Naive thymus-derived CD4-positive, alpha-beta T cell (primary cell): ENCODE measurements at regions not wholly inside any gene's neighbourhood (a gene's known extent, or its start where the extent isn't known, plus 50 kb on each side); places are given as distances from the start of the nearest gene placed in this dataset.

Source experiments
- ATAC-seq: fragments of 150-1000 bp; cut with Tn5 transposase; 2 replicates; pipeline ENCODE4 v1.10.0; 2021; ENCODE audit warnings: mild to moderate bottlenecking, moderate library complexity
- CTCF ChIA-PET: fragments of 350-600 bp; sonication (Branson Sonifier 250); formaldehyde crosslinking; loops from one replicate; lab custom pipeline; 2021; ENCODE audit warnings: antibody characterized with exemption; lab: Charles Lee
- POLR2A ChIA-PET: fragments of 350-600 bp; sonication (Branson Sonifier 250); formaldehyde crosslinking; loops from one replicate; lab custom pipeline; 2021; ENCODE audit warnings: antibody characterized with exemption, inconsistent platforms; lab: Charles Lee
- DNase-seq, 9 donors: peaks; one replicate each; pipeline versions ENCODE4 v3.0.0 to v3.0.0-alpha.2; 2020 to 2022; ENCODE audit warnings: mixed read lengths in 1 of 9
- H3K27ac ChIP-seq: one replicate; pipeline ENCODE4 v1.7.0; 2013; ENCODE audit warnings: mild to moderate bottlenecking, low read depth, low read length, moderate library complexity
- H3K27me3 ChIP-seq, 2 donors: one replicate each; pipeline ENCODE4 v1.7.0; 2013; ENCODE audit warnings: low read length in 2 of 2, mild to moderate bottlenecking in 2 of 2, moderate library complexity in 2 of 2; ENCODE audit not compliant: control insufficient read depth in 2 of 2, insufficient read depth in 2 of 2
- H3K36me3 ChIP-seq, 3 experiments: 1 replicate in 2 of 3; 2 replicates in 1 of 3; pipeline ENCODE4 v1.7.0; 2013; ENCODE audit warnings: low read length in 3 of 3, mild to moderate bottlenecking in 3 of 3, moderate library complexity in 1 of 3; ENCODE audit not compliant: insufficient read depth in 3 of 3, control insufficient read depth in 2 of 3
- H3K4me1 ChIP-seq, 2 donors: one replicate each; pipeline ENCODE4 v1.7.0; 2013; ENCODE audit warnings: low read length in 2 of 2, mild to moderate bottlenecking in 2 of 2, moderate library complexity in 1 of 2; ENCODE audit not compliant: control insufficient read depth in 2 of 2, insufficient read depth in 2 of 2
- H3K4me3 ChIP-seq: 2 replicates; pipeline ENCODE4 v1.7.0; 2013; ENCODE audit warnings: mild to moderate bottlenecking, low read length
- H3K9me3 ChIP-seq, 3 experiments: 1 replicate in 2 of 3; 2 replicates in 1 of 3; pipeline ENCODE4 v1.7.0; 2013; ENCODE audit warnings: low read length in 3 of 3; ENCODE audit not compliant: control insufficient read depth in 2 of 3
- H3K27ac Mint-ChIP-seq, 9 donors: one replicate each; pipeline ENCODE4 v1.8.0; 2020 to 2022; ENCODE audit warnings: mixed read lengths in 9 of 9, mild to moderate bottlenecking in 8 of 9, moderate library complexity in 5 of 9, inconsistent platforms in 2 of 9
- H3K27me3 Mint-ChIP-seq, 5 donors: one replicate each; pipeline ENCODE4 v1.8.0; 2021 to 2022; ENCODE audit warnings: mixed read lengths in 5 of 5, mild to moderate bottlenecking in 1 of 5
- H3K36me3 Mint-ChIP-seq, 5 donors: one replicate each; pipeline ENCODE4 v1.8.0; 2020 to 2022; ENCODE audit warnings: mixed read lengths in 5 of 5, mild to moderate bottlenecking in 3 of 5, inconsistent platforms in 1 of 5
- H3K4me1 Mint-ChIP-seq, 7 donors: one replicate each; pipeline ENCODE4 v1.8.0; 2020 to 2022; ENCODE audit warnings: mixed read lengths in 7 of 7, mild to moderate bottlenecking in 3 of 7, inconsistent platforms in 1 of 7
- H3K4me3 Mint-ChIP-seq, 10 donors: one replicate each; pipeline ENCODE4 v1.8.0; 2020 to 2022; ENCODE audit warnings: mild to moderate bottlenecking in 10 of 10, mixed read lengths in 10 of 10, moderate library complexity in 6 of 10, inconsistent platforms in 2 of 10
- H3K9me3 Mint-ChIP-seq, 11 donors: one replicate each; pipeline ENCODE4 v1.8.0; 2020 to 2022; ENCODE audit warnings: mixed read lengths in 11 of 11, mild to moderate bottlenecking in 4 of 11, inconsistent platforms in 1 of 11, moderate library complexity in 1 of 11
- intact Hi-C, 2 donors: fragments of 100-400 bp; cut with micrococcal nuclease; formaldehyde crosslinking; loops; one replicate each; pipeline ENCODE4 v1.15.1; 2023

- Mint-ChIP-seq H3K4me3 (no peak overlapping the region), H3K36me3 (no peaks in the 10 kb centered on the region), H3K27me3 (peaks cover 0 to 15% (median 6%) of the 10 kb centered on the region in 5 donors), H3K4me1 (no peaks in the 10 kb centered on the region), H3K9me3 (peaks cover 0 to 37% (median 10%) of the 10 kb centered on the region in 11 donors), H3K27ac (no peak overlapping the region)
- CTCF ChIA-PET = no interaction called here
- Histone ChIP-seq H3K4me3 (no peak overlapping the region), H3K27me3 (peaks cover 0 to 4% of the 10 kb centered on the region in 2 donors), H3K36me3 (no peaks in the 10 kb centered on the region), H3K4me1 (no peaks in the 10 kb centered on the region), H3K9me3 (no peaks in the 10 kb centered on the region), H3K27ac (no peak overlapping the region)
- intact Hi-C loops = no loop called here
- DNase-seq (no peak), ATAC-seq (no peak)
- POLR2A ChIA-PET = no interaction called here
These were observed 301.0 kb upstream of the KLHL29 start for GRCh38 chr2:23083966-23084365.

GRCh38 chr2:23091019-23091418 lies 294.0 kb upstream of the KLHL29 start:
- Histone ChIP-seq H3K4me3 (no peak overlapping the region), H3K27ac (no peak overlapping the region), H3K36me3 (no peaks in the 10 kb centered on the region), H3K4me1 (no peaks in the 10 kb centered on the region), H3K9me3 (no peaks in the 10 kb centered on the region), H3K27me3 (no peaks in the 10 kb centered on the region)
- ATAC-seq = no peak
- POLR2A ChIA-PET = no interaction called here
- no peak for DNase-seq
- intact Hi-C loops = no loop called here
- peaks cover 0 to 25% (median 11%) of the 10 kb centered on the region in 11 donors for H3K9me3 Mint-ChIP-seq
- H3K4me1 Mint-ChIP-seq = no peaks in the 10 kb centered on the region
- peaks cover 0 to 18% (median 15%) of the 10 kb centered on the region in 5 donors for H3K27me3 Mint-ChIP-seq
- no peak overlapping the region for H3K4me3 Mint-ChIP-seq
- CTCF ChIA-PET = no interaction called here
- H3K27ac Mint-ChIP-seq = no peak overlapping the region
- H3K36me3 Mint-ChIP-seq = peaks cover 0 to 3% (median 0%) of the 10 kb centered on the region in 5 donors

- no peaks in the 10 kb centered on the region for H3K4me1 ChIP-seq
- no peaks in the 10 kb centered on the region for H3K9me3 ChIP-seq
- peaks cover 0 to 3% (median 0%) of the 10 kb centered on the region in 5 donors for H3K36me3 Mint-ChIP-seq
- ChIA-PET POLR2A (no interaction called here), CTCF (no interaction called here)
- no peaks in the 10 kb centered on the region for H3K36me3 ChIP-seq
- H3K9me3 Mint-ChIP-seq = peaks cover 0 to 25% (median 11%) of the 10 kb centered on the region in 11 donors
- ATAC-seq (no peak), DNase-seq (no peak)
- H3K4me3 Mint-ChIP-seq = no peak overlapping the region
- no peaks in the 10 kb centered on the region for H3K27me3 ChIP-seq
- intact Hi-C loops = no loop called here
- H3K27ac Mint-ChIP-seq = no peak overlapping the region
- H3K27ac ChIP-seq = no peak overlapping the region
- H3K27me3 Mint-ChIP-seq = peaks cover 0 to 20% (median 7%) of the 10 kb centered on the region in 5 donors
- H3K4me1 Mint-ChIP-seq = no peaks in the 10 kb centered on the region
- H3K4me3 ChIP-seq = no peak overlapping the region
These were observed 293.1 kb upstream of the KLHL29 start for GRCh38 chr2:23091900-23092299.

- H3K27me3 Mint-ChIP-seq = peaks cover 0 to 21% (median 5%) of the 10 kb centered on the region in 5 donors
- Histone ChIP-seq H3K9me3 (no peaks in the 10 kb centered on the region), H3K27me3 (no peaks in the 10 kb centered on the region), H3K4me1 (no peaks in the 10 kb centered on the region), H3K4me3 (no peak overlapping the region), H3K27ac (no peak overlapping the region), H3K36me3 (no peaks in the 10 kb centered on the region)
- CTCF ChIA-PET = no interaction called here
- ATAC-seq (no peak), DNase-seq (no peak)
- intact Hi-C loops = no loop called here
- H3K36me3 Mint-ChIP-seq = peaks cover 0 to 3% (median 0%) of the 10 kb centered on the region in 5 donors
- POLR2A ChIA-PET = no interaction called here
- peaks cover 0 to 19% (median 7%) of the 10 kb centered on the region in 11 donors for H3K9me3 Mint-ChIP-seq
- H3K4me1 Mint-ChIP-seq = no peaks in the 10 kb centered on the region
- no peak overlapping the region for H3K27ac Mint-ChIP-seq
- no peak overlapping the region for H3K4me3 Mint-ChIP-seq
These were observed 292.1 kb upstream of the KLHL29 start for GRCh38 chr2:23092831-23093230.

- Histone ChIP-seq H3K36me3 (no peaks in the 10 kb centered on the region), H3K4me3 (no peak overlapping the region), H3K27me3 (no peaks in the 10 kb centered on the region), H3K9me3 (no peaks in the 10 kb centered on the region), H3K4me1 (no peaks in the 10 kb centered on the region), H3K27ac (no peak overlapping the region)
- H3K36me3 Mint-ChIP-seq = peaks cover 0 to 3% (median 0%) of the 10 kb centered on the region in 5 donors
- POLR2A ChIA-PET = no interaction called here
- no peak overlapping the region for H3K27ac Mint-ChIP-seq
- peaks cover 0 to 17% (median 6%) of the 10 kb centered on the region in 11 donors for H3K9me3 Mint-ChIP-seq
- ATAC-seq (no peak), DNase-seq (no peak)
- H3K4me3 Mint-ChIP-seq = no peak overlapping the region
- peaks cover 0 to 21% (median 7%) of the 10 kb centered on the region in 5 donors for H3K27me3 Mint-ChIP-seq
- CTCF ChIA-PET = no interaction called here
- intact Hi-C loops = no loop called here
- no peaks in the 10 kb centered on the region for H3K4me1 Mint-ChIP-seq
These were observed 291.5 kb upstream of the KLHL29 start for GRCh38 chr2:23093513-23093912.

GRCh38 chr2:23096906-23097602 lies 287.9 kb upstream of the KLHL29 start:
- Mint-ChIP-seq H3K4me1 (no peaks in the 10 kb centered on the region), H3K36me3 (no peaks in the 10 kb centered on the region), H3K27me3 (peaks cover 0 to 21% (median 5%) of the 10 kb centered on the region in 5 donors), H3K27ac (no peak overlapping the region), H3K9me3 (peaks cover 0 to 27% (median 7%) of the 10 kb centered on the region in 11 donors), H3K4me3 (no peak overlapping the region)
- CTCF ChIA-PET = no interaction called here
- ATAC-seq = no peak
- Histone ChIP-seq H3K27ac (no peak overlapping the region), H3K9me3 (no peaks in the 10 kb centered on the region), H3K27me3 (no peaks in the 10 kb centered on the region), H3K4me1 (no peaks in the 10 kb centered on the region), H3K4me3 (no peak overlapping the region), H3K36me3 (no peaks in the 10 kb centered on the region)
- no peak for DNase-seq
- intact Hi-C loops = no loop called here
- POLR2A ChIA-PET = no interaction called here

GRCh38 chr2:23100406-23100805 lies 284.6 kb upstream of the KLHL29 start:
- Histone ChIP-seq H3K4me1 (no peaks in the 10 kb centered on the region), H3K27me3 (no peaks in the 10 kb centered on the region), H3K4me3 (no peak overlapping the region), H3K27ac (no peak overlapping the region), H3K9me3 (no peaks in the 10 kb centered on the region), H3K36me3 (no peaks in the 10 kb centered on the region)
- H3K9me3 Mint-ChIP-seq = peaks cover 0 to 32% (median 8%) of the 10 kb centered on the region in 11 donors
- ChIA-PET CTCF (no interaction called here), POLR2A (no interaction called here)
- no peaks in the 10 kb centered on the region for H3K36me3 Mint-ChIP-seq
- no peak overlapping the region for H3K4me3 Mint-ChIP-seq
- peaks cover 0 to 25% (median 10%) of the 10 kb centered on the region in 5 donors for H3K27me3 Mint-ChIP-seq
- H3K27ac Mint-ChIP-seq = no peak overlapping the region
- ATAC-seq (no peak), DNase-seq (no peak)
- no peaks in the 10 kb centered on the region for H3K4me1 Mint-ChIP-seq
- intact Hi-C loops = no loop called here
